GM12864 (cell line): ENCODE measurements at regions not wholly inside any gene's neighbourhood (a gene's known extent, or its start where the extent isn't known, plus 50 kb on each side); places are given as distances from the start of the nearest gene placed in this dataset.

Experiments
- DNase-seq: peaks from one replicate; pipeline ENCODE4 v3.0.0-alpha.2; 2011; ENCODE audit warnings: low read depth
- H3K4me3 ChIP-seq: 2 replicates; pipeline ENCODE4 v1.5.1; 2011; ENCODE audit warnings: mild to moderate bottlenecking, low read depth, low read length, control low read depth
- TF ChIP-seq, protein P1 (sequence below): IDR thresholded peaks from 2 replicates; pipeline ENCODE4 v1.5.1; 2011; ENCODE audit warnings: low read depth, mild to moderate bottlenecking, moderate library complexity, low read length, control low read depth, inconsistent platforms; ENCODE audit errors: missing control alignments

DNA sequence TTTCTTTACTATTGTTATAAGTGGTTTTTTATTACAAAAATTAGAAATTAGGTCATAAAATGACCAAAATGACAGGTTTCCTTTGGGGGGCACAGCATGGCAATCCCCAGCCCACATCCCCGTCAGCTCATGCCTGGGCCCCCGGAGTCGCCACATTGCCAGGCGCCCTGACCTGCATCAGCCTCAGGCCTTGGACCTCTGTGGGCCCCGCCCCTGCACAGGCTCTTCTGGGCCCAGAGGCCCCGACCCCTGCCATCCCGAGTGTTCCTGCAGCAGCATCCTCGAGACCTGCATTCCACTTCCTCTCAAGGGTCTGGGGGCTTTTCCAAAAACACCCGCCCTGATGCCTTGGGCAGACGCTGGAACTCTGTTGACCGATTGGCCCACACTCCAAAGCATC, 391.1 kb upstream of the MGMT start:
- DNase-seq: no peak
- H3K4me3 ChIP-seq: no peak overlapping the region
- TF ChIP-seq, protein P1, sequence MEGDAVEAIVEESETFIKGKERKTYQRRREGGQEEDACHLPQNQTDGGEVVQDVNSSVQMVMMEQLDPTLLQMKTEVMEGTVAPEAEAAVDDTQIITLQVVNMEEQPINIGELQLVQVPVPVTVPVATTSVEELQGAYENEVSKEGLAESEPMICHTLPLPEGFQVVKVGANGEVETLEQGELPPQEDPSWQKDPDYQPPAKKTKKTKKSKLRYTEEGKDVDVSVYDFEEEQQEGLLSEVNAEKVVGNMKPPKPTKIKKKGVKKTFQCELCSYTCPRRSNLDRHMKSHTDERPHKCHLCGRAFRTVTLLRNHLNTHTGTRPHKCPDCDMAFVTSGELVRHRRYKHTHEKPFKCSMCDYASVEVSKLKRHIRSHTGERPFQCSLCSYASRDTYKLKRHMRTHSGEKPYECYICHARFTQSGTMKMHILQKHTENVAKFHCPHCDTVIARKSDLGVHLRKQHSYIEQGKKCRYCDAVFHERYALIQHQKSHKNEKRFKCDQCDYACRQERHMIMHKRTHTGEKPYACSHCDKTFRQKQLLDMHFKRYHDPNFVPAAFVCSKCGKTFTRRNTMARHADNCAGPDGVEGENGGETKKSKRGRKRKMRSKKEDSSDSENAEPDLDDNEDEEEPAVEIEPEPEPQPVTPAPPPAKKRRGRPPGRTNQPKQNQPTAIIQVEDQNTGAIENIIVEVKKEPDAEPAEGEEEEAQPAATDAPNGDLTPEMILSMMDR: no peak

DNA sequence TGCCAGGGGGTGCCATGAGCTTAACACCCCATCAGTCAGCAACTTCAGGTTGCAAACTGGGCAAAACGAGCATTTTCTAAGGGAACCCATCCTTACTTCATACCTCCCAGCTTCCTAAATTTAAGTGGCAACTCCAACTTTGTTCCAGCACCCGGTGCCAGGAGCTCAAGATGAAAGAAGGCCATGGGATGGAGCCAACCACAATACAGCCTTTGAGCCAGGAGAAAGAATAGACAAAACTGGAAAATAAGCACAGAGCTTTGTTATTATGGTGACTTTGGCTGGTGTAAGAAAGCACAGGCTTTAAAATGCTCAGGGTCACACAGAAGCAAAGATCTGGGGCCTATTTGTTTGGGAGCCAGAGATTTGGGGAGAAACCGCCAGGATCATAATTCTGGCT, 388.7 kb upstream of the MGMT start:
- no peak overlapping the region for H3K4me3 ChIP-seq
- TF ChIP-seq, protein P1: no peak
- no peak for DNase-seq

DNA sequence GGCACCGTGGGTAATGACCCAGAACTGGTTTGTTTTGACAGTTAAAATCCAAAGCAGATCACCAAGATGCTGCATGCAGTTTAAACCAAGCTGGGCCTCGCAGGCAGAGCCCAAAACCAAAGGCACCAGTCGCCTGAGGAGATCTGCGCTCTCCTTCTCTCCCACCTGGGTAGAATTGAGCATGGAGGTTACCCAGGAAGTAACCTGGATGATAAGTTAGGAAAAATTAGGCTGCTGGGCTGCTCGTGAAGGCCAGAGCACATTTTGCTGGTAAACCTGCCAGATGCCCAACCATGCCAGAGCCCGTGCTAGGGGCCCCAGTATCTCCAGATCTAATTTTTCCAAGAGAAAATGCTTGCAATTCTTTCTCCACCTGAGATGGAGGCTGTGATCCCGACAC, 388.3 kb upstream of the MGMT start:
- DNase-seq: no peak
- H3K4me3 ChIP-seq: no peak overlapping the region

DNA sequence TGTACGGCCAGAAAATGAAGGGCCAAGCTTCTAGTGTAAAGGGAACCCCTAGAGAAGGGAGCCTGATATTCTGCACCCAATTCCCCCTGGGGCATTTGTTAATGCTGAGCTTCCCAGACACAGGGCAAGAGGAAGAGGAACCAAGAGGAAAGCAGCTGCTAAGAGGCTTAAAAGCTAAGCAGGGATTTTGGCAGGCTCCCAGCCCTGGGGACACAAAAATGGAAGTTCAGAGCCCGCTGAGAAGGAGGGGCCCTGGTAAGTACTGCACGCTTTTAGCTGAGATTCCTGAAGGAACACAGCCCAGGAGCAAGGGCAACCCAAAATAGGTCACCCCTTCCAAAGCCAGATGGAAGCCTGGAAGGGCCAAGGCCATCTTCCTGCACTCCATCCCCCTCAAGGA, 387.3 kb upstream of the MGMT start:
- TF ChIP-seq, protein P1: no peak

More for the DNA sequence above, 388.3 kb upstream of the MGMT start:
- TF ChIP-seq, protein P1: no peak

DNA sequence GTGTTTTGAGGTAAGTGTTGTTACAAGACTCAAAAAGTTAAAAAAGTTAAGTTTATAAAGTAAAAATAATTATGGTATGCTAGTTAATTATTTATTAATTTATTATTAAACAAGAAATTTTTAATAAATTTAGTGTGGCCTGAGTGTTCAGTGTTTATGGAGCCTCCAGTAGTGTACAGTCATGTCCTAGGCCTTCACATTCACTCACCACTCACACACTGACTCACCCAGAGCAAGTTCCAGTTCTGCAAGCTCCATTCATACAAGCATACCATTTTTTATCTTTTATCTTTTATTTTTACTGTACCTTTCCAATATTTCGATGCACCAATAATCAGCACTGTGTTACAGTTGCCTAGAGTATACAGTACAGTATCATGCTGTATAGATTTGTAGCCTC, 381.2 kb upstream of the MGMT start:
- no peak overlapping the region for H3K4me3 ChIP-seq
- DNase-seq: no peak
- TF ChIP-seq, protein P1: no peak

More for the DNA sequence above, 387.3 kb upstream of the MGMT start:
- no peak for DNase-seq
- no peak overlapping the region for H3K4me3 ChIP-seq

DNA sequence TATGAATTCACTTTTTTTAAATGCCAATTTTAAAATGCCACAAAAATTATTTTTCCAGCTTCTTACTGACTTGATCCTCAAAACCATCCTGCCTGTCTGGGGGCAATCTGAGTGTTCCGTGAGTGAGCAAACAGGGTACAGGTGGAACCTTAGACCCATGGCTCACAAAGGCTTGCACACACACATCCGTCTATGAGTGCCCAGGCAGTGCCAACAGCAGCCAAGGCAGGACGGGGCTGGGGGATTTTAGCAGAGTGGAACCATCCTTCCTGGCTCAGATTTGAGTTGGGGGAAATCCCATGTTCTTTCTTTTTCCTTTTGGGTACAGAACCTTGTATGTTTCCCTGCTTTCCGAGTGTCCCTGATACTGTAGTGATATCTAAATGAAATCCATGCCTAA, 377.7 kb upstream of the MGMT start:
- no peak for DNase-seq
- TF ChIP-seq, protein P1: no peak

DNA sequence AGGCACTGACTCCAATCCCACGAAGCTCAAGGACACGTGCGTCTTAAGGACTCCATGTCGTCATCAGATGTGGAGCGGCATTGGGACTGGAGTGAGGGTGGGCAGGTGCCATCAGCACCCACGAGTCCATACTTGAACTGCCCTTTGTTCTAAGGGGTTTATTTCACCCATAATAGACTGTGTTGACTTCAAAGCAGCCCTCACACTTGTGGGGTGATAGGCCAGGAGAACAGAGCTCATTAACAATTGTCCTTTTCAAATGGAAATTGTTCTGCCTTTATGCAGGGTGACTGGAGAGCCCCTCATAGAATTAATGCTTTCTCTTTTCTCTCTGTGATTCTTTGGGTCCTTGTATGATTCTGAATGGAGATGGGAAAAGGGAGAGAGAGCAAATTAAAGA, 376.9 kb upstream of the MGMT start:
- no peak for DNase-seq
- no peak overlapping the region for H3K4me3 ChIP-seq
- TF ChIP-seq, protein P1: no peak

More for the DNA sequence above, 377.7 kb upstream of the MGMT start:
- no peak overlapping the region for H3K4me3 ChIP-seq
